Fibroblast of lung (primary cell): ENCODE measurements at regions not wholly inside any gene's neighbourhood (a gene's known extent, or its start where the extent isn't known, plus 50 kb on each side); places are given as distances from the start of the nearest gene placed in this dataset.

Source experiments
- DNase-seq, 2 donors: peaks; one replicate each; pipeline versions ENCODE4 v3.0.0 to v3.0.0-alpha.2; 2010; ENCODE audit warnings: low read depth in 2 of 2
- H2AFZ ChIP-seq: 2 replicates; pipeline ENCODE4 v1.5.1; 2012; ENCODE audit warnings: low read length, control low read depth, inconsistent platforms
- H3K27ac ChIP-seq: 2 replicates; pipeline ENCODE4 v1.5.1; 2011; ENCODE audit warnings: low read length, control low read depth; ENCODE audit not compliant: insufficient read depth
- H3K27me3 ChIP-seq: 2 replicates; pipeline ENCODE4 v1.5.1; 2011; ENCODE audit warnings: mild to moderate bottlenecking, low read length; ENCODE audit not compliant: control insufficient read depth, insufficient read depth
- H3K36me3 ChIP-seq: 2 replicates; pipeline ENCODE4 v1.5.1; 2011; ENCODE audit warnings: low read length; ENCODE audit not compliant: control insufficient read depth, insufficient read depth
- H3K4me1 ChIP-seq: 2 replicates; pipeline ENCODE4 v1.5.1; 2011; ENCODE audit warnings: low read length; ENCODE audit not compliant: control insufficient read depth, insufficient read depth; ENCODE audit errors: extremely low read depth
- H3K4me2 ChIP-seq: 2 replicates; pipeline ENCODE4 v1.5.1; 2011; ENCODE audit warnings: low read length, control low read depth; ENCODE audit not compliant: insufficient read depth; ENCODE audit errors: extremely low read depth
- H3K4me3 ChIP-seq, 4 experiments: fragments of 200-600 bp in 1 of 4; sonication (generic) in 1 of 4; replicated peaks in 1 of 4; 2 replicates each; pipeline ENCODE4 v1.5.1; 2011 to 2016; ENCODE audit warnings: low read length in 4 of 4, low read depth in 3 of 4, mild to moderate bottlenecking in 3 of 4, control low read depth in 2 of 4, inconsistent platforms in 1 of 4, mixed read lengths in 1 of 4; ENCODE audit not compliant: insufficient read depth in 1 of 4; ENCODE audit errors: control extremely low read depth in 1 of 4
- H3K79me2 ChIP-seq: 2 replicates; pipeline ENCODE4 v1.5.1; 2012; ENCODE audit warnings: mild to moderate bottlenecking, low read length, inconsistent platforms; ENCODE audit not compliant: control insufficient read depth, insufficient read depth
- H3K9ac ChIP-seq: 2 replicates; pipeline ENCODE4 v1.5.1; 2011; ENCODE audit warnings: mild to moderate bottlenecking, low read length, control low read depth; ENCODE audit not compliant: insufficient read depth
- H3K9me3 ChIP-seq: 2 replicates; pipeline ENCODE4 v1.5.1; 2012; ENCODE audit warnings: low read depth, low read length; ENCODE audit not compliant: control insufficient read depth, insufficient read depth
- H4K20me1 ChIP-seq: 2 replicates; pipeline ENCODE4 v1.5.1; 2011; ENCODE audit warnings: low read length; ENCODE audit not compliant: control insufficient read depth, insufficient read depth; ENCODE audit errors: extremely low read depth
- CTCF ChIP-seq, 2 donors: IDR thresholded peaks in 1 of 2; conservative IDR thresholded peaks in 1 of 2; 1 replicate in 1 of 2; 2 replicates in 1 of 2; pipeline ENCODE4 v1.5.1; 2011 to 2012; ENCODE audit warnings: low read length in 2 of 2, control low read depth in 1 of 2, inconsistent platforms in 1 of 2, low read depth in 1 of 2, mild to moderate bottlenecking in 1 of 2
- EZH2 ChIP-seq: IDR thresholded peaks from 2 replicates; pipeline ENCODE4 v1.5.1; 2012; ENCODE audit warnings: low read length, control low read depth, mild to moderate bottlenecking; ENCODE audit errors: missing control alignments

- H2AFZ ChIP-seq, result no peak overlapping the region
- no peaks in the 10 kb centered on the region for H3K27me3 ChIP-seq
- H3K4me1 ChIP-seq, result no peaks in the 10 kb centered on the region
- DNase-seq, result no peak
- no peak for TF ChIP-seq EZH2
- TF ChIP-seq CTCF (conservative IDR thresholded peaks at IDR 0.05 in 1 of 2, IDR thresholded peaks at IDR 0.05 in 1 of 2; ENCODE audit: low read depth in 1 of 2, low read length in 2 of 2), result no peak
- H3K36me3 ChIP-seq, result no peaks in the 10 kb centered on the region
- H3K4me2 ChIP-seq, result no peak overlapping the region
- H3K79me2 ChIP-seq, result no peaks in the 10 kb centered on the region
- H3K4me3 ChIP-seq, result no peak overlapping the region
- H3K9me3 ChIP-seq, result no peaks in the 10 kb centered on the region
- no peak overlapping the region for H3K9ac ChIP-seq
- H3K27ac ChIP-seq, result no peak overlapping the region
- H4K20me1 ChIP-seq, result no peaks in the 10 kb centered on the region
Observed at GRCh38 chr15:81755626-81756025, 290.2 kb downstream of the MEX3B start.

- DNase-seq, result no peak
- Histone ChIP-seq H2AFZ (no peak overlapping the region), H4K20me1 (no peaks in the 10 kb centered on the region), H3K27me3 (no peaks in the 10 kb centered on the region), H3K9ac (no peak overlapping the region), H3K4me3 (no peak overlapping the region), H3K4me1 (no peaks in the 10 kb centered on the region), H3K27ac (no peak overlapping the region), H3K79me2 (no peaks in the 10 kb centered on the region), H3K9me3 (no peaks in the 10 kb centered on the region), H3K36me3 (no peaks in the 10 kb centered on the region), H3K4me2 (no peak overlapping the region)
- no peak for TF ChIP-seq EZH2
- TF ChIP-seq CTCF (conservative IDR thresholded peaks at IDR 0.05 in 1 of 2, IDR thresholded peaks at IDR 0.05 in 1 of 2; ENCODE audit: low read depth in 1 of 2, low read length in 2 of 2), result no peak
Observed at GRCh38 chr15:81754078-81754477, 291.7 kb downstream of the MEX3B start.

GRCh38 chr15:81752974-81753373 is 292.8 kb downstream of the MEX3B start:
- H3K4me3 ChIP-seq, result no peak overlapping the region
- H3K79me2 ChIP-seq, result no peaks in the 10 kb centered on the region
- no peaks in the 10 kb centered on the region for H4K20me1 ChIP-seq
- no peaks in the 10 kb centered on the region for H3K4me1 ChIP-seq
- no peaks in the 10 kb centered on the region for H3K36me3 ChIP-seq
- H3K27me3 ChIP-seq, result no peaks in the 10 kb centered on the region
- TF ChIP-seq CTCF (conservative IDR thresholded peaks at IDR 0.05 in 1 of 2, IDR thresholded peaks at IDR 0.05 in 1 of 2; ENCODE audit: low read depth in 1 of 2, low read length in 2 of 2), result no peak
- TF ChIP-seq EZH2, result no peak
- no peak overlapping the region for H3K4me2 ChIP-seq
- no peak overlapping the region for H3K9ac ChIP-seq
- H3K9me3 ChIP-seq, result no peaks in the 10 kb centered on the region
- DNase-seq, result peak in 1 of 2 donors; percentile 3
- H3K27ac ChIP-seq, result no peak overlapping the region
- no peak overlapping the region for H2AFZ ChIP-seq
